IPS DF 19.7 (cell line): ENCODE measurements at regions not wholly inside any gene's neighbourhood (a gene's known extent, or its start where the extent isn't known, plus 50 kb on each side); places are given as distances from the start of the nearest gene placed in this dataset.
"Not testable (repeated sequence)": the region's sequence is repeated elsewhere in the genome, so short reads cannot be mapped to it uniquely, and the experiment has no call there.

Experiments
- DNase-seq: peaks from one replicate; pipeline ENCODE4 v3.0.0-alpha.2; 2013; ENCODE audit warnings: low read depth, low spot score

DNA sequence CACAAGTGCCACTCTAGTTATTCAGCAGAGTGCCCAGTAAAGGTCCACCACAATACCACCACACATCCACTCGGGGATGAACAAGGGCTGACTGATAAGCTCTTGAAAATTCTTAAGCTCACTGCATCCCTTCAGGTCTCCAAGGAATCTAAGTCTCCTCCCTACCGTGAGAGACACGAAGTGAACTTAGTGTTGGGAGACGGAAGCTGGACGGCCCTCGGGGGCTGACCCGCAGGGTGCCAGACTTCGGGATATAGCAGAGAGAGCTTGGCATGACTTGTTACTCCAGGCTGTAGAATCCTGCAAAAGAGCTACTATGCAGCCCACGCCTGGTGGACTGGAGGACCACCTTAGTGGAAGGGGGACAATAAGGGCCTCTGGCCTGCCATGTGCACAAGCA lies 75.1 kb downstream of the LYZL1 start:
- DNase-seq, result not testable (repeated sequence)

DNA sequence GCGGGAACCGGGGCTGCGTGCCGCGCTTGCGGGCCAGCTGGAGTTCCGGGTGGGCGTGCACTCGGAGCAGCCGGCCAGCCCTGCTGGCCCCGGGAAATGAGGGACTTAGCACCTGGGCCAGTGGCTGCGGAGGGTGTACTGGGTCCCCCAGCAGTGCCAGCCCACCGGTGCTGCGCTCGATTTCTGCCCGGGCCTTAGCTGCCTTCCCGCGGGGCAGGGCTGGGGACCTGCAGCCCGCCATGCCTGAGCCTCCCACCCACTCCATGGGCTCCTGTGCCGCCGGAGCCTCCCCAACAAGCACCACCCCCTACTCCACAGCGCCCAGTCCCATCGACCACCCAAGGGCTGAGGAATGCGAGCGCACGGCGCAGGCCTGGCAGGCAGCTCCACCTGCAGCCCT lies 77.3 kb downstream of the LYZL1 start:
- DNase-seq, result not testable (repeated sequence)

DNA sequence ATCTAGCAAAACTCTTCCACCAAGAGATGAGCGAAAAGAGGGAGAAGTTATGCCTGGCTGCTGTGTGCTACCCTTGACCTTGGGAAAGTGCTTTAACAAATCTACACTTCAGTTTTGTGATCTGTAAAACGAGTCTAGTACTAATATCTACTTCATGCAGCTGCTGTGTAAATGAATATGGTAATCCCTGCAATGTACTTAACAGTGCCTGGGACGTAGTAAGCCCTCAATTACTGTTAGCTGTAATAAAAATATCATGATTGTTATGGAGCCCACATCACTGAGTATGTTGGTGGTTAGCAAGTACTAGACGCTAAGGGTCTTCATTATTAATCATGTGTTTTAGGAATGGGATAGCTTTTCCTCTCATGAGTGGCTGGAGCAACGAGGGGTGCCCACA lies 80.5 kb downstream of the LYZL1 start:
- DNase-seq, result no peak

DNA sequence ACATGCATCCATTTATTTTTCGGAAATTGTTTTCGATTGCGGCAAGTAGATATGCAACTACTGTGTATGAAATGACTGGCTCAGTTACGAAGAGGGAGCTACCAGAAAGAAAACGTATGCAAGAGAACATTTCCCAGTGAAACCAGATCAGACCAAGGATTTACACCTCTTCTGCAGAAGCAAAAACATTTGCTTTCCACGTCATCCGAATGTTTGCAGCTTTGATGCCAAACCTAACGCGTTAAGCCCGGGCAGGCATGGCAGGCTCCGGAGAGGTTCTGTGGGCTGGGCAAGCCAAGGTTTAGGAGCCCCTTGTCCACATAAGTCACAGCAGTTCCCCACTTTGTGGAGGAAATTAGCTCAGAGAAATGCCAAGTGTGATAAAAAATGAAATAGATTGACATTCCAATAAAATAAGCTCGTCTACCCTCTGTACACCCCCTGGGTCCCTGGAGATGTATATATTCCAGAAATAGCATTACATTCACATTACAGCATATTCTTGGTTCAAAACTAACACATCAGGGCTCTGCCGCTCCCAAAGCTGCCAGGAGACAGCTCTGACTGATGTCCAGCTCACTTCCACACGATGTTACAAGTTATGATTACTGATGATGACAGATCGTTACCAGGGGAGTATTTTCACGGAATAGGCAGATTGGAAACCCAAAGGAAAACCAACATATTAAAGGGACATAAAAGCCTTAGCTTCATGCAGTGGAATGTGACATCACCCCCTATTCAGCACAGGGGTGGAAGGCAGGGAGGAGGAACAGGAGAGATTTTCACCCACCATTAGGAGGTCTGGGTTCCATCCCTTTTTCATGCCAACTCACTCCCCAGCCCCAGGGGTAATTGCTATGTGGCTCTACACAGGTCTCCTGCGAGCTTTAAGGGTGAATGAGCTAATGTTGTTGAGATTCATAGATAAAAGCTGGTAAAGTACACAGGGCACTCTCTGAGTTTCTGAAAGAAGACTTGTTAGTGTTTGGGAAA lies 81.5 kb downstream of the LYZL1 start:
- DNase-seq, result no peak

DNA sequence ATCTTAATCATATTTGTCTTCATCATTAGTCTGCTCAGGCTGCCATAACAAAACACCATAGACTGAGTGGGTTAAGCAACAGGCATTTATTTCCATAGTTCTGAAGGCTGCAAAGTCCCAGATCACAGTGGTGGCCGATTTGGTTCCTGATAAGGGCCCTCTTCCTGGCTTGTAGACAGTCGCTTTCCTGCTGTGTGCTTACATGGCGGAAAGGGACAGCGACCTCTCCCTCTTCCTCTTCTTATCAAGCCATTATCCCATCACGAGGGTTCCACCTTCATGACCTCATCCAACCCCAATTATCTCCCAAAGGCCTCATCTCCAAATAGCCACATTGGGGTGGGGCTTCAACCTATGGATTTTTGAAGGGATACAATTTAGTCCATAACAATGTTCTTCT lies 84.0 kb downstream of the LYZL1 start:
- DNase-seq, result no peak

DNA sequence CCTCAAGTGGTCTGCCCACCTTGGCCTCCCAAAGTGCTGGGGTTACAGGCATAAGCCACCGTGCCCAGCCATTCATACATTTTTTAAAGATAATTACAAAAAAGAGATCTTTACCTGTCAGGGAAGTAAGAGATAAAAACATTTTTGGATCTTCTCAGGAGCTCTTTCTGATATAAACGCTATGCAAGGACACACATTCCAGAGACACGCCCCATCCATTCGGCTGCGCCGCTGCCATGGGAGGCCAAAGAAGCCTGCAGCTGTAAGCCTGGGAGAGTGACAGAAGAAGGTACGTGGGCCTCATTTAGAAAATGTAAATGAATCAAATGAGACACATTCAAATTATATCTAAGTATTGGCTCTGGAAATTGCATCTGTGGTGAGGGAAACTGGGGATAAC lies 85.3 kb downstream of the LYZL1 start:
- no peak for DNase-seq

DNA sequence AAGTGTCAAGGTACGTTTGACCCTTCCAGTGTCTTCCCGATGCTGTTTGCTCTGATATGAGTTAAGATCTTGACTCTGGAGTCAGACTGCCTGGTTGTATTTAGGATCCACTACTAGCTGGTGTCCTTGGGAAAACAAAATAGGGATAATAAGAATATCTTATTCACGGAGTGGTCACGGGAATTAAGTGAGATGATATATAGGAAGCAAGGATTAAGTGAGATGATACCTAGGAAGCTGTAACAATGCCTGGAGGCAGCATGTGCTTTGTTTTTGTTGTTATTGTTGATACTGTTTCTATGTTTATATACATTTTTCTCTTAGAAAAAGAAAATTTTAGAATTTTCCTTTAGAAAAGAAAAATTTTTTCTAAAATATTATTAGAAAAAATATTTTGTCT lies 87.0 kb downstream of the LYZL1 start:
- no peak for DNase-seq

DNA sequence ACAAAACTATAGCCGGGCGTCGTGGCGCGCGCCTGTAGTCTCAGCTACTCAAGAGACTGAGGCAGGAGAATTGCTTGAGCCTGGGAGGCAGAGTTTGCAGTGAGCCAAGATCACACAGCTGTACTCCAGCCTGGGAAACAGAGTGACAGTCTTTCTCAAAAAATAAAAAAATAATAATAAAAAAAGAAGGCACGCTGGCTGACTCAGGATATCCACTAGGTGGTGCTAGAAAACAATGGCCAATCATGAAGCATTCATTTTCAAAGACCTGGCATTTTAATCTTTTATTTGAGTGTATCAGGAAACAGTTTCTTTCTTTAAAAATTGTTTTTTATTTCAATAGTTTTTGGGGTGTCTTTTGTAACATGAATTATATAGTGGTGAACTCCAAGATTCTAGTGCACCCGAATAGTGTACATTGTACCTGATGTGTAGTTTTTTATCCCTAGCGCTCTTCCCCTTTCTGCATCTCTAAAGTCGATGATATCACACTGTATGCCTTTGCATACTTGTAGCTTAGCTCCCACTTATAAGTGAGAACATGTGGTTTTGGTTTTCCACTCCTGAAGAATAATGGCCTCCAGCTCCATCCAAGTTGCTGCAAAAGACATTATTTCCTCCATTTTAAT lies 88.6 kb downstream of the LYZL1 start:
- DNase-seq, result no peak

DNA sequence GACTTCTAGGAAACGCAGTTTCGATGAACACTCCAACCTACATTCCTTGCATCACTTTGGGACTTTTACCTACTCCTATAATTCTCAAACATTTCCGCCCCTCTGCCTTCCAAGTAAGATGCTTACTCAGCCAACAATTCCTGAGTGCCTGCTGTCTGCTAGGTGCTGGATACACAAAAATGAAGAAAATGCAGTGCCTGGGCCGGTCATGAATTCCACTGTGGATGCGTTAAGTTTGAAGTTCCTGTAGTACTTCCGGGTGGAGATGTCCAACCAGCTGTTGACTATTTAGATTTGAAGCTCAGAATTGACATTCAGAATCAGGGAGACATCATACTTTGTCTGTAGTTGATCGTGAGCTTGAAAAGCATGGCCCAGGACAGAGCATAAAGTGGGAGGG lies 89.2 kb downstream of the LYZL1 start:
- no peak for DNase-seq

DNA sequence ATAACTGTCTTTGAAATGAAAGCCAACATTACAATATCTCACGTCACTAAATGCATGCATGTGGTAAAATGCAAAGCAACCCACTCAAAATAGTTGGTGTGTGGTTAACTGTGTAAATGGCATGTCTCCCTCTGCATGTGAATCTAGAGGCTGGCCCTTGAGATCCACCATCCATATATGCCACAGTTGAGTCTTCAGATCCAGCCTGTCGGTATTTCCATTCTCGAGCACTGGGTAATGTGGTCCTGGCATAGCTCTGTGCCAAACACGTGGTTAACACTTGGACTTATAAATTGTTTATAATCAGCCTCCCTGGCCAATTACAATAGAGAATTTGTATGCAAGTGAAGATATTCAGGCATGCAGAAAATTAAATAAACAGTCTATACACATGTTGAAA lies 90.3 kb downstream of the LYZL1 start:
- no peak for DNase-seq

DNA sequence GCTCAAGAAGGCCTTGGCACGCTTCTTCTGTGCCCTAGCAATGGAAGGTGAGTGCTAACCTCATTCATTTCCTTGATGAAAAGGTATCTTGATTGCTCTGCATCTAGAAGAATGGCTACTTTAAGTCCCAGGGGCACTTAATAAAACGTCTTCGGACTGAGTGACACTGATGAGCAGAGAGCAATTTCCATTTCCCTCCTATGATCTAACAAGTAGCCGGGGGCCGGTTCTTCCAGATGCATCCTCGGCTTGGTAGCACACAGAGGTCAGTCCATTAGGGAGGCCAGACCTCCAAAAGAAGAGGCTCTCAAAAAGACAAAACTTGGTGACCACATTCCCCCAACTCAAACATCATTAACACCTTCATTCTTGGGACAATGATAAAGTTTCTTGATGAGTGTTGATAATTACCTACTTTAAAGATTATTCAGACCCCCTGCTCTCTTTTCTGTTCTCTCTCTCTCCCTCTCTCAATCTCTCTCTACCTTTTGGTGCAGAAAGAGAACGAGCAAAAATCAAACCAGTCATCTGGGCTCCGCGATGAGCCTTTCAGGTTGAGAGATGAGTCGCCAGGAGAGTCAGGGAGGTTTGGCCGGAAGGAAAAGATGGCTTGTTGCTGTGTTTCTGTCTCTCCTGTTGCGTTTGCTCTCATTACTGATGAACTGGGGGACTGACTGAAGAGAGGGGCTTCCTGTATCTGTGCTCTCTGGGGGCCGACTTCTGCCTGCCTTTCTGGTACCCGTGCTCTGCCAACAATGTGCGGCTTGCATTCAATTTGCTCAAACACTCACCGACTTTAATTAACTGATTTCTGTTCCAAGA lies 91.1 kb downstream of the LYZL1 start:
- DNase-seq, result not testable (repeated sequence)

DNA sequence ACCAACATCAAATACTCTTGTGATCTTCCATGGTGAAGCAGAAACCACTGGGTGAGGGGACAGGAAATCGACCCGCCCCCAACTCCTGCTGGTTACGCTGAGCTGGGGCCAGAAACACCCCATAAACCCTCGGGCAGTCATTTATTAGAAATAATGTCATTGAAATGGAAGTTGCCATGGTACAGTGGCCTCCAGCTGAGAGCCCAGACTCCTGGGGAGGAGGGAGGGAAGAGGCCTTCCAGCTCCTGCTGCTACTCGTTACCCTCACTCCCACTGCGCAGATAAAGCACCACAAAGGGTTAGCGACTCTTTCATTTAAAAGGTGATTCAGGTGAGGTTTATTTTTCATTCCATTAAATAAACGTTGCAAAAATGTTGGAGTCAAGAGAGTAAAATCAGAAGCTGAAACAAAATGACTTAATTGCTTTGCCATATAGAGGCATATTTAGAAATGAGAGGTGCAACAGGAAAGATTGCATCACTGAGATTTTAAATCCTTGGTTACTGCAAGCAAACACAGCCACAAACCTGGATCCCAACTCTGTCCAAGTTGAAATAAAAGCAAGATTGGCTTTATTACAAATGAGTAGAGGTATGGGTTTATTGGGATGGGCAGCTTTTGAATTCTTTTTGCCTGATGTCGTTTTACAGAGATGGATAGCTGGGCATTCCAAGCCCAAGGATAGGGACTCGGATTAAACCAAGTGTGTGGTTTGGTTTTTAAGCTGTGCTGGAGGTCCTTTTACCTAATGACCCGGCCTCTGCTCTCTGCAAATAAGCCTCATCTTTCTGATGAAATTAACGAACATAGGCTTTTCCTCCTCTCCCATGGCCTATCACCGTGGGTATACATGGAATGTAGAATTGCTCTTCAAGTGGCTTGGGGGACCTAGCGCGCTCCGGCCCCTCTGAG lies 92.0 kb downstream of the LYZL1 start:
- DNase-seq, result not testable (repeated sequence)

DNA sequence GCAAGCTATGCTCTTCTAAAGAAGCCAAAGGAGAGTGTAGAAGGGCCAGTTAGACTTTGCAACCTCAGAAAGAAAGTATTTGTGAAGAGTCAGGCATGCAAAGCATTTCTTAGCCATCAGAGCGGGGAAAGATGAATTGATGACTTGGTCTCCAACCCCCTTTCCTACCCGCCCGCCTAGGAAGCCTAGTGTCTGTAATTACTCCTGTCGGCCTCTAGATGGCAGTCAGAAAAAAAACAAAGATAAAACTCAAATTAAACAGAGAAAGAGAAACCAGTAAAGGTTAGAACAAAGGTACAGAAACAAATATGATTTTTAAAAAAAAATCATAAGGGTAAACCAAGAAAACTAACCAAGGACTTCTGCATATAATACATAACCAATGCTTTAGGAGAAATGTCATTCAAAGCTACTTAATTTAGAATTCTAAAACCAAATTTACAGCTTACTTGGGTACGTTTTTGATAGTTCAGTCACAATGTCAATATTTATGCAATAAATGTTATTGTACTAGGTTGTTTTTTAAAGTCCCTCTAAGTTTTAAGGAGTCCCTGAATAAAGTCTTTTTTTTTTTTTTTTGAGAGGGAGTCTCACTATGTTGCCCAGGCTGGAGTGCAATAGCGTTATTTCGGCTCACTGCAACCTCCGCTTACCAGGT lies 97.6 kb downstream of the LYZL1 start:
- no peak for DNase-seq

DNA sequence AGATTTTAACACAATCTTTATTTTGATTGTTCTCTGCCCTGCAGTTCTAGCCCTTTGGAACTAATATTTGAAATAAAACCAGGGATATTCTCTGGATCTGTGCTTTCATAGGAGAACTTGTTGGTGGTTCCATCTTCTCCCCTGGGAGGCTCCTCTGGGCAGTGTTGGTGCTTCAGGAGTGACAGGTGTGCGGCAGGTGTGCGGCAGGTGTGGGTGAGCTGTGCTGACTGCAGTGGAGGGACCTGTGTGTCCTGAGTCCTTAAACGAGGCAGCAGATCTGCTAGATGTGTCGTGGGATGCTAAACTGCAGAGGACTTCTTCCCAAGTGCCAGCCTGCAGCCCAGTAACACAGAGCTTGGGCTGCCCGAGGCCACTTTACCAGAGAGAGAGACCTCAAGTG lies 98.4 kb downstream of the LYZL1 start:
- no peak for DNase-seq

DNA sequence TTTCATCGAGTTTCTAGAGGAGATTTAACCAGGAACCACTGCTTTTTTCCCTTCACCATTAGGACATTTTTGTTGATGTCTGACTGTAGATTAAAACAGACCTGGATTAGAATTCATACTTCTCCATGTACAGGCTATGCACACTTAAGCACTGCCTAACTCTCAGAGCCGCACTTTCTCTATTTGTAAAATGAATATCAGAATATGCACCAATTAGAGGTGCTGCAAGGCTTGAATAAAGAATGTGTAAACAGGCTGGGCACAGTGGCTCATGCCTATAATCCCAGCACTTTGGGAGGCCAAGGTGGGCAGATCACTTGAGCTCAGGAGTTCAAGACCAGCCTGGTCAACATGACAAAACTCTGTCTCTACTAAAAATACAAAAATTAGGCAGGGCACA lies 99.2 kb downstream of the LYZL1 start:
- not testable (repeated sequence) for DNase-seq

DNA sequence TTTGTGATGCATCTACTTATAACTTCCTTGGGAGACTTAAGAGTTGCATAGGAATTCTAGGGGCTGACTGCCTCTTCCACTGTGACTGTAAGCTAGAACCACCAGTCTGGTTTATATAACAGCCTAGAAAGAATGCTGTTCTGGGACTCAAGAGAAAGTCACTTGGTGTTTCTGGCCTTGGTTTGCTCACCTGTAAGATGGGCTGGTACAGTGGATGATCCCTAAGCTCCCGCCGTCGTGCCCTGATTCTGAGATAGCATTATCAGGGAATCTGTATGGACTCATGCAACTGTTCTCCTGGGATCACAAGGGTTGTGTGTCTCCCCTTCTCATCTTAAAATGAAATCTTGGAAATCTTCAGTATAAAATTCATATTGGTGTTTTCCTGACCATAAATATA lies 100.6 kb downstream of the LYZL1 start:
- DNase-seq, result no peak

DNA sequence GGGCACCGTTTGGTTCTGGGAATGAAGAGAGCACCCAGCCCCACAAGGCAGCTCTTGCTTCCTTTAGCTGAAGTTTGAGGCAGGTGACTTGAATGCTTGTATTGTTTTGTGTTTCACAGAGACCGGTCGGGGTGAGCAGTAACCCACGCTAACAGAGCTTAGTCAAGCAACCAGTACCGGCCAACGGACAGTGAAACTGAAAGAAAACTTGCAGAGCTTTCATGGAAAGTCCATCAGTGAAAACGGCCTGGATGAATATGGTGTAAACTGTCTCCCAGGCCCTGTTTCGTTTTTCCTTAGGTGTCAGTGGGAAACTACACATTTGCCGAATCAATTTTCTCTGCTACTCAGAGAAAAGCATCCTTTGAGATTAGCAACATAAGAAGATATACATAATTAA lies 101.1 kb downstream of the LYZL1 start:
- DNase-seq, result no peak

DNA sequence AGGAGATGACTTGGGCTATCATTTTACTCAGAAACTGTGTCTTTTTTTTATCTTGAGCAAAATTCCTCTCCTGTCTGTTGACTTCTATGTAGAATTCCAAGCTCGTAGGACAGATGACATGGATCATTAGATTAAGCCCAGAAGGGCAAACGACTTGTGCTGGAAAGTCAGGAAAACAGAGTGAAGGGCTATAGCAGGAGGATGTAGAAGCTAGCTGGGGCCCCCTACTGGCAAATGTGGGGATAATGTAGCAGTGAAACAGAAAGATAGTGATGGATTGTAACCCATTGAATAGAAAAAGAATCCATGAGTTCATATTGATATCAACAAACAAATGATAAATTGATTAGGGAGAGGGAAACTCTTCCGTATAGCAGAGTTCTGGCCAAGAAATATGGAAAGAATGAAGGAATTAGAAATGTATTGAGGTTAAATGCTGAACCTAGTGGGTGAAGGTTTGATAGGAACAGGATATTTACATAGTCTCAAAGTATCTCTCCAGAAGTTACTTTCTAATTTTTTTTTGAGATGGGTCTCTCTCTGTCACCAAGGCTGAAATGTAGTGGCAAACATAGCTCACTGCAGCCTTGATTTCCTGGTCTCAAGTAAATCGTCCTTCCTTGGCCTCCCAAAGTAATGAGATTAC lies 103.6 kb downstream of the LYZL1 start:
- DNase-seq, result peak; percentile 15

DNA sequence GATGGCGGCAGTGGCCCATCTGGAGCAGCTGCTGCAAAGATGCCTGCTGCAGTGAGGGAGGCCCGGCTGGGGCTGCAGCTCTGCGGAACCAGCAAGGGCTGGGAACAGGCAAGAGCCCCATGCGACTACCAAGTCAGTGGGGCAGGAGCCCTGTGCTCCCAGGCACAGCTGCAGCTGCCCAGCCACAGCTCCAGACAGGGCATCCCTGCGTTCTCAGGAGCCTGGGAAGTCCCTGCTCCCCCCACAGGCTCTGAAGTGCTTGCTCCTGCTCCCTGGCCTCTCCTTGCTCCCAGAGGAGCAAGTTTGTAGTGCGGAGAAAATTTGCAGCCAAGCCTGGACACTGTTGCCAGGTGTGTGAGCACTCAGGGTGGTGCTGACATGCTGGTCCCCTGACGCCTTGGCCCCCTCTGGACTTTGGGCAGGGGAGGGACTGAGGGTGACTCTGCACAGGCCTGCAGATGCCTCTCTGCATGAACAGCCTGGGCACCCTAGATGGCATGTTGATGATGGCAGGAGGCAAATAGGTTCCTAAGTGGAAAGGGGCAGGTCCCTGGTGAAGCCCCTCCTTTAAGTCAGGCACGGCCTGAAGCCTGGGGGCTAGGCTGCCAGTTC lies 105.6 kb downstream of the LYZL1 start:
- no peak for DNase-seq

DNA sequence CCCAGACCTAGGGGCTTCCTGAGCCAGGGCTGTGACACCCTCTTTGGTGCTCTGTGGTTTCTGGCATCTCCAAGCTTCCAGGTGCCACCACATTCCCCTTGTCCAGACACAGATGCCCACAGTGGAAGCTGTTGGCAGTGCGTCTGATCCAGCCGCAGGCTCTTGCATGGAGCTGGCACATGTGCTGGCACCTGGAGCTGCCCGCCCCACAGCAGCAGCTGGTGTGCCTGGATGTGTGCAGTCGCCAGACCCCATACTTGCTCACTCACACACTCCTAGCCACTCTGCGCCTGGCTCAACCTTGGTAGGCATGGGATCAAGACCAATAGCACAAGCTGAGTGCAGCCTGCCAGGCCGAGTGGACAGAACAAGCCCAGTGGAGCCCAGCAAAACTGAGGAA lies 106.5 kb downstream of the LYZL1 start:
- no peak for DNase-seq
